Activated CD4-positive, CD25-positive, alpha-beta regulatory T cell treated with anti-CD3 and anti-CD28 coated beads, Interleukin-2, amount 50 U/mL, for 24 hours (primary cell): ENCODE measurements at regions not wholly inside any gene's neighbourhood (a gene's known extent, or its start where the extent isn't known, plus 50 kb on each side); places are given as distances from the start of the nearest gene placed in this dataset.
"Not testable (repeated sequence)": the region's sequence is repeated elsewhere in the genome, so short reads cannot be mapped to it uniquely, and the experiment has no call there.

Experiments
- ATAC-seq, 2 donors: fragments of 150-1000 bp; cut with Tn5 transposase; one replicate each; pipeline ENCODE4 v1.10.0; 2021; ENCODE audit warnings: mild to moderate bottlenecking in 1 of 2, moderate library complexity in 1 of 2

DNA sequence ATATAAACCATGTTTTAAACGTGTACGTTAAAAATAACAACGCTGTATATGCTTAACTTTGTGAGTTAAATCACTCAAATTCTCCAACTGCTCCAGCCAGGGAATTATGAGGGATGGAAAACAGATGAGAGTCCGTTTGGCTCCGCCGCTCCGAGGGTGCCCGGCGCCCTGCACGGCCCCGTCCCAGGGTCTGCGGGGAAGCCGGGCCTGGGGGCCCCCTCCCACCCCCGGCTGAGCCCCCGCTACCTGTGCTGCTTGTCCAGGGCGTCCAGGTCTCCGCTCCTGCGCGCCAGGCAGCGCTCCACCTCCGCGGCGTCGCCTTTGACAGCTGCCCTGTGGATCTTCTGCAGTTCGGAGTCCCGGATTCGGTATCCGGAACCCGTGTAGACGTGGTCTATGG, 415.5 kb downstream of the FOXD4L4 start:
- ATAC-seq: not testable (repeated sequence)

- ATAC-seq: peak; percentile 83 to 85
These were observed 416.2 kb downstream of the FOXD4L4 start for GRCh38 chr9:66153021-66153725.

DNA sequence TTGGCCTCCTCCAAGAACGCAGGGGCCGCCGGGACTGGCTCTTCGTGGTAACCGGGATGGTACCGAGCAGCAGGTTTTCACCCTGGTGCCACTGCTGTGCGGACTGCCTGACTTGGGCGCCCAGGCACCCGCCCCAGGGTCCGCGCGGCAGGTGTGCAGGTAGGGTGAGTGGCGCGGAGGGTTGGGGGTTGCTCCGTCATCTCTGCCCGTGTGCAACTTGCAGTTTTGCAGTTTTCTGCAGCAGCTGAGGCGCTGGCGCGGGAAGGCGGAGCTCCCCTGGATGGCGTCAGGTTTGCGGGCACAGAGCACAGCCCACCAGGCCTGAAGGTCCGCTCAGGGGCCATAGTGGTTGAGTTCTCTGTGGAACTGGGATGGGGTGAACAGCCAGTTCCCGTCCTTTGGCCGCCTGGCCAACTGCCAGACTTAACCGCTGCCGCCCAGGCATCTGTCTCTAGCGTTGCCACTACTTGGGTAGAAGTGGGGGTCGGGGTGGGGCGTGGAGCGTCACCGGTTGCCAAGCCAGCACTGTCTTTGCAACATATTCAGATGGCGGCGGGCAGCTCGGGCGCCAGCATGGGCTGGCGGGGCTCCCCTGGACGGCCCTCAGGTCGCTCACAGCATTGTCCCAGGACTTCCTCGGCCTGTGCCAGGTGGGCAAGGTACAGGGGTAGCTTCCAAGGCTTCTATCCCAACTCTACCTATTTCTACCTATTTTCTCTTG, 417.2 kb downstream of the FOXD4L4 start:
- ATAC-seq: not testable (repeated sequence)

GRCh38 chr9:66182316-66182715, 445.4 kb downstream of the FOXD4L4 start:
- ATAC-seq: not testable (repeated sequence)

DNA sequence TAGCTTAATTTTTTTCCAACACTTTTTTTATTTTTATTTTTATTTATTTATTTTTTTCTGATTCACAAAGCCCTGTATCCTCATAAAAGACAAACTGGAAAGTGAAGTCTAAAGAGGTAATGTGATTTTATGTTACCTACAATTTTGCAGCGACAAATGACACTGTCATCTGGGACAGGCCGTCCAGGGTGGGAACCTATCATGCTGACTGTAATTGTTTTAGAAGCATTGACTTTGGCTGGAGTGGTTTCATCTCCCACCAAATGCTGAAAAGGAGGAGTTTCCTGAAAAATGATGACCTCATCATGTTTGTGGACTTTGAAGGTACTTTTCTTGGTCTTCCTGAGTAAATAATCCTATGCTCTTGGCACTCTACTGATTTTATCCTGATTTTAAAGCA, 446.7 kb downstream of the FOXD4L4 start:
- ATAC-seq: not testable (repeated sequence)

- ATAC-seq: not testable (repeated sequence)
These were observed 460.3 kb downstream of the FOXD4L4 start for GRCh38 chr9:66197199-66197598.

DNA sequence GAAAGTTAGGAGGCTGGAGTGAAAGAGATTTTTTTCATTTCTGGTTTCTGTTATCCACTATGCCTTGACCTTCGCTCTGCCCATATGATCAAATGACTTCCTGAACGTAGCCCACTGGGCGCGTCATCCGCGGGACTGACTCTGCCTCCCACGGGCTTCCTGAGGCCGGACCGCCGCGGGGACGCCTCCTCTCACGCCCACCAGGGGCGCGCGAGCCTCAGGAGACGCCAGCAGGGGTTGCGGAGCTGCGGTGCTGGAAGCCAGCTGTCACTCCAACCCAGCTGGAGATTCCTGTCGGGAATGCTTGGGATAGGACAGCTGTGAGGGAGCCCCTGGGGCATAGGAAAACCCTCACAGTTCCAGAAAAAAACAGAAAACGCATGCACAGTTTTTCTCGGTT, 461.5 kb downstream of the FOXD4L4 start:
- ATAC-seq: not testable (repeated sequence)

GRCh38 chr9:66206617-66207016, 469.7 kb downstream of the FOXD4L4 start:
- ATAC-seq: not testable (repeated sequence)

DNA sequence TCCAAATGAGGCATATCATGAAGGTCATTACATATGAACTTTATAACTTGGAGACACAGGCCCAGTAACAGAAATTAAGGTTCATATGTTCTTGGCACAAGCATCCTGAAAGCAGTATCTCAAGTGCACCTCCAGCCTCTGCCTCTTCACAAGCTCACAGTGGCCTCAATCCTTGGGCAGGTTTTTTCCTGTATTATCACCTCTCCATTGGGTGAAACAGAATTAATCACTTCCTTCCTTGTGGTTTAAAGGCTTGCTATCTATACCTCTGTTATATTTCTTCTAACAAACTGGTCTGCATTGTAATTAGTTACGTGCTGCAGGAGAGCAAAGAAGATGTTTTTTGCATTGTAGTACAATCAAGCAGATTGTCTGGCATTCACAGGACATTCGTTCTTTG, 471.0 kb downstream of the FOXD4L4 start:
- ATAC-seq: not testable (repeated sequence)

- ATAC-seq: not testable (repeated sequence)
These were observed 507.8 kb downstream of the FOXD4L4 start for GRCh38 chr9:66244763-66245162.

GRCh38 chr9:66245481-66245880, 508.5 kb downstream of the FOXD4L4 start:
- ATAC-seq: not testable (repeated sequence)

- not testable (repeated sequence) for ATAC-seq
These were observed 520.6 kb downstream of the FOXD4L4 start for GRCh38 chr9:66257581-66257980.

GRCh38 chr9:66261576-66261975, 524.6 kb downstream of the FOXD4L4 start:
- not testable (repeated sequence) for ATAC-seq

GRCh38 chr9:66263621-66264020, 526.7 kb downstream of the FOXD4L4 start:
- not testable (repeated sequence) for ATAC-seq

DNA sequence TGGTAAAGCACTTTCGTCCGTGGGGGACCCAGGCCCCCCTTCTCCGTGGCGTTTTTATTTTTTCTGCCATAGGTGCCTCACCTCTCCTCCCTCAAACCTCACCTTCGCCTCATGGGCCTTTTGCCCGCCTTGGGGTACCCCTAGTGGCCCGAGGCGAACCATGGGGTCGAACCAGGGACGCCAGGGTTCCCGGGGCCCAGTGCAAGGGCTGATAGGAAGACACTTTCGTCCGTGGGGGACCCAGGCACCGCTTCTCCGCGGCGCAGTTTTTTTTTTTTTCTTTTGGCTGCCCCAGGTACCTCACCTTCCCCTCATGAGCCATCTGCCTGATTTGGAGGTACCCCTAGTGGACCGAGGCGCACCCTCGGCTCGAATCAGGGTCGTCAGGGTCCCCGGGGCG, 527.8 kb downstream of the FOXD4L4 start:
- not testable (repeated sequence) for ATAC-seq

DNA sequence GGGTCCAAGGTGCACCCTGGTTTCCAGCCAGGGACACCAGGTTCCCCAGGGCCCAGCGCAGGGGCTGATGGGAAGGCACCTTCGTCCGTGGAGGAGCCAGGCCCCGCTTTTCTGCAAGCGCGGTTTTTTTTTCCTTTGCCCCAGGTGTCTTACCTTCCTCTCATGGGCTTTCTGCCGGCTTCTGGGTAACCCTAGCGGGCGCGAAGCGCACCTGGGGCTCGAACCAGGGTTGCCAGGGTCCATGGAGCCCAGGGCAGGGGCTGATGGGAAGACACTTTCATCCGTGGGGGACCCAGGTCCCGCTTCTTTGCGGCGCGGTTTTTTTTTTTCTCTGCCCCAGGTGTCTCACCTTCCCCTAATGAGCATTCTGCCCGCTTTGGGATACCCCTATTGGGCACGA, 529.3 kb downstream of the FOXD4L4 start:
- not testable (repeated sequence) for ATAC-seq

- ATAC-seq: not testable (repeated sequence)
These were observed 530.0 kb downstream of the FOXD4L4 start for GRCh38 chr9:66266856-66267430.

GRCh38 chr9:66267684-66268083, 530.7 kb downstream of the FOXD4L4 start:
- ATAC-seq: peak; percentile 38 to 48

DNA sequence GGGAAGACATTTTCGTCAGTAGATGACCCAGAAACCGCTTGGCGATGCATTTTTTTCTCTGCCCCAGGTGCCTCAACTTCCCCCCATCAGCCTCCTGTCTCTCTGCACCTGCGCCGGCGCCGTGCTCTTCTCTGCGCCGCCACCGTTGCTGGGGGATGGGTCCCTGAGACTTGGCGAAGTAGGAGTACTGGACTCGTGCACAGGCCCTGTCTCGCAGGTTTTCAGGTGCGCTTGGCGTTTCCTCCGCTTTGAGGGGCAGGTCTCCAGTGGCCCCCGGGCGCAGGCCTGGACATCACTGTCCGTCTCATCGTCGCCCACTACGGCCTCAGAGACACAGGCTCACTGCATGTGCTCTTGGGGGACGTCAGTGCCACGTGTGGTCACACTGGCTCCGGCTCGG, 532.1 kb downstream of the FOXD4L4 start:
- ATAC-seq: not testable (repeated sequence)

GRCh38 chr9:66269783-66270182, 532.8 kb downstream of the FOXD4L4 start:
- ATAC-seq: peak in 1 of 2 donors; percentile 41

DNA sequence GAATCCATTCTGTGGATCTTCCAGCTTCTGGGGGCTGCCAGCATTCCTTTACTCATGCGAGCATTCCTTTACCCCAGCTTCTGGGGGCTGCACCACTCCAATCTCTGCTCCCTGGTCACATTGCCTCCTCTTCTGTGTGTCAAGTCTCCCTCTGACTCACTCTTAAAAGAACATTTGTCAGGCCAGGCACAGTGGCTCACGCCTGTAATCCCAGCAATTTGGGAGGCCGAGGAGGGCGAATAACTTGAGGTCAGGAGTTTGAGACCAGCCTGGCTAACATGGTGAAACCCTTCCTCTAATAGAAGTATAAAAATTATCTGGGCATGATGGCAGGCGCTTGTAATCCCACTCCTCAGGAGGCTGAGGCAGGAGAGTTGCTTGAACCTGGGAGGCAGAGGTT, 541.9 kb downstream of the FOXD4L4 start:
- not testable (repeated sequence) for ATAC-seq
